Loucy (cell line): ENCODE measurements at regions not wholly inside any gene's neighbourhood (a gene's known extent, or its start where the extent isn't known, plus 50 kb on each side); places are given as distances from the start of the nearest gene placed in this dataset.

Experiments
- EZH2phosphoT487 ChIP-seq: fragments of 200-600 bp; IDR thresholded peaks from 2 replicates; pipeline ENCODE4 v1.6.1; 2018; ENCODE audit warnings: antibody characterized with exemption, mild to moderate bottlenecking, moderate library complexity, borderline replicate concordance
- TF ChIP-seq, protein P1 (sequence below): fragments of 200-600 bp; sonication (generic); conservative IDR thresholded peaks from 2 replicates; pipeline ENCODE4 v1.5.1; 2014; ENCODE audit warnings: mild to moderate bottlenecking, antibody characterized with exemption, low read length

GRCh38 chr13:87607266-87607665 lies 63.9 kb upstream of the SLITRK5 start:
- TF ChIP-seq, protein P1, sequence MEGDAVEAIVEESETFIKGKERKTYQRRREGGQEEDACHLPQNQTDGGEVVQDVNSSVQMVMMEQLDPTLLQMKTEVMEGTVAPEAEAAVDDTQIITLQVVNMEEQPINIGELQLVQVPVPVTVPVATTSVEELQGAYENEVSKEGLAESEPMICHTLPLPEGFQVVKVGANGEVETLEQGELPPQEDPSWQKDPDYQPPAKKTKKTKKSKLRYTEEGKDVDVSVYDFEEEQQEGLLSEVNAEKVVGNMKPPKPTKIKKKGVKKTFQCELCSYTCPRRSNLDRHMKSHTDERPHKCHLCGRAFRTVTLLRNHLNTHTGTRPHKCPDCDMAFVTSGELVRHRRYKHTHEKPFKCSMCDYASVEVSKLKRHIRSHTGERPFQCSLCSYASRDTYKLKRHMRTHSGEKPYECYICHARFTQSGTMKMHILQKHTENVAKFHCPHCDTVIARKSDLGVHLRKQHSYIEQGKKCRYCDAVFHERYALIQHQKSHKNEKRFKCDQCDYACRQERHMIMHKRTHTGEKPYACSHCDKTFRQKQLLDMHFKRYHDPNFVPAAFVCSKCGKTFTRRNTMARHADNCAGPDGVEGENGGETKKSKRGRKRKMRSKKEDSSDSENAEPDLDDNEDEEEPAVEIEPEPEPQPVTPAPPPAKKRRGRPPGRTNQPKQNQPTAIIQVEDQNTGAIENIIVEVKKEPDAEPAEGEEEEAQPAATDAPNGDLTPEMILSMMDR: no peak
- TF ChIP-seq EZH2phosphoT487: no peak
